Lower leg skin (tissue), 4 donors: ENCODE measurements at regions not wholly inside any gene's neighbourhood (a gene's known extent, or its start where the extent isn't known, plus 50 kb on each side); places are given as distances from the start of the nearest gene placed in this dataset.
"Not testable (repeated sequence)": the region's sequence is repeated elsewhere in the genome, so short reads cannot be mapped to it uniquely, and the experiment has no call there.

Source experiments
- DNase-seq, 2 donors: peaks; one replicate each; pipeline ENCODE4 v3.0.0-alpha.2; 2019; ENCODE audit warnings: low spot score in 2 of 2
- H3K4me3 ChIP-seq: fragments of 200-600 bp; sonication (generic); 2 replicates; pipeline ENCODE4 v1.5.1; 2017; ENCODE audit warnings: mild to moderate bottlenecking, low read depth; ENCODE audit not compliant: poor library complexity, severe bottlenecking
- POLR2A ChIP-seq, 2 donors: fragments of 450-650 bp; IDR thresholded peaks; one replicate each; pipeline ENCODE4 v1.6.1; 2016 to 2017; ENCODE audit warnings: antibody characterized with exemption in 2 of 2, mild to moderate bottlenecking in 1 of 2, moderate library complexity in 1 of 2
- WGBS, 2 donors: methylation state at CpG; one replicate each; pipeline ENCODE4 v1.1.5; 2018; 5-methylcytosine and 5-hydroxymethylcytosine counted together
- intact Hi-C: fragments of 100-400 bp; cut with DNase I; formaldehyde crosslinking; loops from one replicate; pipeline ENCODE4 v1.15.0; 2023; ENCODE audit warnings: low total_unique reads
- TF ChIP-seq, protein P1 (sequence below), 3 donors: fragments of 450-650 bp; IDR thresholded peaks; one replicate each; pipeline ENCODE4 v1.5.1; 2016; ENCODE audit warnings: antibody characterized with exemption in 3 of 3, mild to moderate bottlenecking in 3 of 3, moderate library complexity in 2 of 3

DNA sequence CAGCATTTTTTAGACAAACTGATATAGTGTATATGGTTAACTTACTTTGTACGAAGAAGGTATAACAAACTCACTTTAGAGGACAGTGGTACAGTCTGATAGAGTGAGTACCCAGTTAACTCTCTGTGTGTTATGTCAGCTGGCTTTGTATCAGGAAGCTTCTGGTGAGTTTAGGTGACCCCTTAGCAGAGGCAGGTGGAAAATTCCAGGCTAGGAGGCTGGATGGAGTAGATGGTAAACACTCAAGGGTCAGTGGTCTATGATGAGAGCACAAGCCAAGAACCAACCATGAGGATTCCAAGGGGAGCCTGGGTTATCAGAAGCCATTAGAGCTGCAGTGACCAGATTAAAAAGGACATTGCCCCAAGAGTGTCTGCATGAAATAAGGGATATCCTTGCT is 227.3 kb upstream of the CENPE start:
- 87 to 100% methylated on average over 1 of the region's 1 CpG for WGBS, 2 donors

GRCh38 chr4:103424853-103425252 is 226.7 kb upstream of the CENPE start:
- 40 to 41% methylated on average over 2 of the region's 2 CpGs for whole genome bisulfite sequencing, 2 donors
- DNase-seq, result no peak
- intact Hi-C loops, result no loop called here
- no peak overlapping the region for H3K4me3 ChIP-seq
- TF ChIP-seq, protein P1, sequence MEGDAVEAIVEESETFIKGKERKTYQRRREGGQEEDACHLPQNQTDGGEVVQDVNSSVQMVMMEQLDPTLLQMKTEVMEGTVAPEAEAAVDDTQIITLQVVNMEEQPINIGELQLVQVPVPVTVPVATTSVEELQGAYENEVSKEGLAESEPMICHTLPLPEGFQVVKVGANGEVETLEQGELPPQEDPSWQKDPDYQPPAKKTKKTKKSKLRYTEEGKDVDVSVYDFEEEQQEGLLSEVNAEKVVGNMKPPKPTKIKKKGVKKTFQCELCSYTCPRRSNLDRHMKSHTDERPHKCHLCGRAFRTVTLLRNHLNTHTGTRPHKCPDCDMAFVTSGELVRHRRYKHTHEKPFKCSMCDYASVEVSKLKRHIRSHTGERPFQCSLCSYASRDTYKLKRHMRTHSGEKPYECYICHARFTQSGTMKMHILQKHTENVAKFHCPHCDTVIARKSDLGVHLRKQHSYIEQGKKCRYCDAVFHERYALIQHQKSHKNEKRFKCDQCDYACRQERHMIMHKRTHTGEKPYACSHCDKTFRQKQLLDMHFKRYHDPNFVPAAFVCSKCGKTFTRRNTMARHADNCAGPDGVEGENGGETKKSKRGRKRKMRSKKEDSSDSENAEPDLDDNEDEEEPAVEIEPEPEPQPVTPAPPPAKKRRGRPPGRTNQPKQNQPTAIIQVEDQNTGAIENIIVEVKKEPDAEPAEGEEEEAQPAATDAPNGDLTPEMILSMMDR (IDR thresholded peaks at IDR 0.05), result no peak
- TF ChIP-seq POLR2A (IDR thresholded peaks at IDR 0.05), result no peak

More for the DNA sequence above, 227.3 kb upstream of the CENPE start:
- intact Hi-C loops, result no loop called here
- H3K4me3 ChIP-seq, result no peak overlapping the region
- no peak for DNase-seq
- no peak for TF ChIP-seq POLR2A (IDR thresholded peaks at IDR 0.05)
- TF ChIP-seq, protein P1 (IDR thresholded peaks at IDR 0.05), result no peak

DNA sequence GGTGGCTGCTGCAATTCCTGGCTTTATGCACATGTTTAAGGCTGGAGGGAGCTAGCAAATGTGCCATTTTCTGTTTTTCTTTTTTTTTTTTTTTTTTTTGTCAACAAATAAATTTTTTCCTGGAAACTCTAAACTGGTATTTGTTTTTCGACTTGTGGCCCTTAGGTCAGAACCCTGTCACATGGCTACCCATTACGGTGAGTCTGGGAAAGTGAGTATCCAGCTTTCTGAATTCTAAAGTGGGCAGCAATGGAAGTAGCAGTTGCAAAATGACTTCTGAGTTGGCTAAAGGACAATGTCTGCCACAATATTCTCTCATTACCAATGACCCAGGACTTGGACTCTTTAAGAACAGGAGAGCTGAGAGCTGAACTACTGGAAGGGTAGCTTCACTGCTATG is 225.1 kb upstream of the CENPE start:
- no peak for DNase-seq
- TF ChIP-seq, protein P1 (IDR thresholded peaks at IDR 0.05), result no peak
- TF ChIP-seq POLR2A (IDR thresholded peaks at IDR 0.05), result no peak
- intact Hi-C loops, result no loop called here
- 75 to 85% methylated on average over 2 of the region's 2 CpGs for WGBS, 2 donors
- no peak overlapping the region for H3K4me3 ChIP-seq

DNA sequence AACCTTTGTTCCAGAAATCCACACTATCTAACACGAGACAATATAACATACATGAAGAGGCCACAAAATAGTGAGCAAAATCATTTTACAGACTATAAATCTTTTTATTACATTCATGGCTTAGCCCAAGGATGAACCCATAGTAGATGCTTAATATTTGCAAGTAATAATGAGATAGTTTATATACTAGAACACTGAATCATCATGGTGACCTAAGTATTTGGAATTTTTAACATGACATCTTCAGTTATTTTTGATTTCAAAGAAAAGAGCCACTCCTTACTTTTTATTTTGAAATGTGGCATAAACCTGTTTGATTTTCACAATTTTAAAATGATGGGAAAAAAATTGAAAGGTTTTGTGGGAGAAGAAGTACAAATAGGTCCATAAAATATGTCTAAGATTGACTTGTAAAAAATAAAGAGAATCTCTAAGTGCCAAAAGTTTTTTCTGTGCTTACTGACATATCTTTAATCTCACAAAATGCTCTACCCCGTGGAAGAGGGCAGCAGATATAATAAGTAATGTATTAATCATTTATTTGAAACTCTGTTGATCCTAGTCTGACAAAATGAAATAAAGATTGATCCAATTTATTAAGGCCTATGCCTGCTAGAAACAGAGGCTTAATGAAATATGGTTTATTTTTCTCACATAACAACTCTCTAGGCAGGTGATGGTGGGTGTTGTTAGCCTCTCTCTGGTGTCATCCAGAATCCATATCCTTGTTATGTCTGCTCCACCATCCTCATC is 224.5 kb upstream of the CENPE start:
- WGBS, 2 donors, result 66 to 73% methylated on average over 2 of the region's 2 CpGs
- DNase-seq, result no peak
- intact Hi-C loops, result no loop called here
- no peak for TF ChIP-seq POLR2A (IDR thresholded peaks at IDR 0.05)
- TF ChIP-seq, protein P1 (IDR thresholded peaks at IDR 0.05), result no peak
- H3K4me3 ChIP-seq, result no peak overlapping the region

DNA sequence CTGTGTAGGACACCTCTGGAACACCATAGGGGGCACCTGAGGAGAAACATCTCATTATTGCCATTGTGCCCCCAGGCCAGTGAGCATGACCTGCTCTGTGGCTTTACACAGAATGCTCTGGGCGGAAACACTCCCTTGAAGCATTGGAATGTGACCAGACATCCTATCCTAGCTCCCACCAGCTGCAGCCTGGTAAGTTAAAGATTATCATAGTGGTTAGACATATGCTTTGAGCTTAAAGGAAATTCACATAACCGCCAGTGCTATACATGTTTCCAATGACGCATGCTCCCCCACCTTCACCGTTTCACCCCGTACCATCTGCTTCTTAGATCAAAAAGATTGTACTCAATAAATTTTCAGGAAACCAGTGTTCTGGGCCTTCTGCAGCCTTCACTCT is 217.7 kb upstream of the CENPE start:
- intact Hi-C loops, result no loop called here
- no peak for DNase-seq
- no peak overlapping the region for H3K4me3 ChIP-seq
- 28 to 49% methylated on average over 5 of the region's 5 CpGs for WGBS, 2 donors
- TF ChIP-seq, protein P1 (IDR thresholded peaks at IDR 0.05), result no peak
- no peak for TF ChIP-seq POLR2A (IDR thresholded peaks at IDR 0.05)

GRCh38 chr4:103412646-103413045 is 214.5 kb upstream of the CENPE start:
- intact Hi-C loops, H3K4me3 ChIP-seq, DNase-seq: not testable (repeated sequence)
- 57 to 66% methylated on average over 4 of the region's 4 CpGs for WGBS, 2 donors
